Thyroid gland (tissue), 4 donors: ENCODE measurements at regions not wholly inside any gene's neighbourhood (a gene's known extent, or its start where the extent isn't known, plus 50 kb on each side); places are given as distances from the start of the nearest gene placed in this dataset.

Experiments
- CTCF ChIP-seq, 6 experiments: fragments of 200-600 bp in 3 of 6; fragments of 450-650 bp in 3 of 6; sonication (generic) in 3 of 6; IDR thresholded peaks; one replicate each; pipeline ENCODE4 v1.5.1; 2016 to 2019; ENCODE audit warnings: antibody characterized with exemption in 6 of 6, mild to moderate bottlenecking in 2 of 6, inconsistent platforms in 1 of 6, moderate library complexity in 1 of 6
- POLR2A ChIP-seq, 2 donors: fragments of 450-650 bp; IDR thresholded peaks; one replicate each; pipeline ENCODE4 v1.6.1; 2017; ENCODE audit warnings: antibody characterized with exemption in 2 of 2, mild to moderate bottlenecking in 2 of 2, moderate library complexity in 1 of 2

- TF ChIP-seq CTCF (IDR thresholded peaks at IDR 0.05) (no peak), POLR2A (IDR thresholded peaks at IDR 0.05) (no peak)
Measured at GRCh38 chr14:88106377-88106776, 101.4 kb downstream of the GPR65 start.
